ENCODE measurements at regions not wholly inside any gene's neighbourhood (a gene's known extent, or its start where the extent isn't known, plus 50 kb on each side); places are given as distances from the start of the nearest gene placed in this dataset.

GRCh38 chr4:14309431-14309830 is 681.9 kb upstream of the BOD1L1 start:
- ATAC-seq (replicated peaks; ENCODE audit: extremely low read depth, poor library complexity, severe bottlenecking) (no peak), DNase-seq (ENCODE audit: low spot score in 2 of 2) (no peak)
- no peaks in the 10 kb centered on the region for H3K4me1 Mint-ChIP-seq

GRCh38 chr4:14313757-14314156 is 686.2 kb upstream of the BOD1L1 start:
- H3K27ac Mint-ChIP-seq (ENCODE audit: low read depth): no peak overlapping the region
- DNase-seq (ENCODE audit: low spot score in 2 of 2) (no peak), ATAC-seq (replicated peaks; ENCODE audit: extremely low read depth, poor library complexity, severe bottlenecking) (no peak)
- H3K9me3 Mint-ChIP-seq: peaks cover 18% of the 10 kb centered on the region
- no peaks in the 10 kb centered on the region for H3K4me1 Mint-ChIP-seq
- H3K4me3 Mint-ChIP-seq: no peak overlapping the region
- H3K27me3 Mint-ChIP-seq: no peaks in the 10 kb centered on the region
- no peaks in the 10 kb centered on the region for H3K36me3 Mint-ChIP-seq (ENCODE audit: insufficient read depth)

More at GRCh38 chr4:14309431-14309830, 681.9 kb upstream of the BOD1L1 start:
- peaks cover 11% of the 10 kb centered on the region for H3K9me3 Mint-ChIP-seq
- H3K4me3 Mint-ChIP-seq: no peak overlapping the region
- H3K36me3 Mint-ChIP-seq (ENCODE audit: insufficient read depth): no peaks in the 10 kb centered on the region
- no peaks in the 10 kb centered on the region for H3K27me3 Mint-ChIP-seq
- H3K27ac Mint-ChIP-seq (ENCODE audit: low read depth): no peak overlapping the region

- Mint-ChIP-seq H3K4me3 (no peak overlapping the region), H3K36me3 (ENCODE audit: insufficient read depth) (no peaks in the 10 kb centered on the region), H3K27me3 (no peaks in the 10 kb centered on the region), H3K27ac (ENCODE audit: low read depth) (no peak overlapping the region), H3K4me1 (no peaks in the 10 kb centered on the region), H3K9me3 (peaks cover 18% of the 10 kb centered on the region)
- ATAC-seq (replicated peaks; ENCODE audit: extremely low read depth, poor library complexity, severe bottlenecking) (no peak), DNase-seq (ENCODE audit: low spot score in 2 of 2) (no peak)
These were observed 687.2 kb upstream of the CPEB2 start for GRCh38 chr4:14315129-14315528.

- H3K36me3 Mint-ChIP-seq (ENCODE audit: insufficient read depth): no peaks in the 10 kb centered on the region
- H3K4me3 Mint-ChIP-seq: no peak overlapping the region
- DNase-seq (ENCODE audit: low spot score in 2 of 2) (no peak), ATAC-seq (replicated peaks; ENCODE audit: extremely low read depth, poor library complexity, severe bottlenecking) (no peak)
- no peaks in the 10 kb centered on the region for H3K27me3 Mint-ChIP-seq
- no peaks in the 10 kb centered on the region for H3K4me1 Mint-ChIP-seq
- peaks cover 12% of the 10 kb centered on the region for H3K9me3 Mint-ChIP-seq
- H3K27ac Mint-ChIP-seq (ENCODE audit: low read depth): no peak overlapping the region
These were observed 684.9 kb upstream of the CPEB2 start for GRCh38 chr4:14317351-14317750.

- Mint-ChIP-seq H3K36me3 (ENCODE audit: insufficient read depth) (no peaks in the 10 kb centered on the region), H3K27me3 (no peaks in the 10 kb centered on the region), H3K4me1 (no peaks in the 10 kb centered on the region), H3K4me3 (no peak overlapping the region), H3K27ac (ENCODE audit: low read depth) (no peak overlapping the region), H3K9me3 (peaks cover 7% of the 10 kb centered on the region)
- DNase-seq (ENCODE audit: low spot score in 2 of 2) (no peak), ATAC-seq (replicated peaks; ENCODE audit: extremely low read depth, poor library complexity, severe bottlenecking) (no peak)
These were observed 683.6 kb upstream of the CPEB2 start for GRCh38 chr4:14318671-14319070.

- DNase-seq (ENCODE audit: low spot score in 2 of 2): no peak
- no peak for ATAC-seq (replicated peaks; ENCODE audit: extremely low read depth, poor library complexity, severe bottlenecking)
- Mint-ChIP-seq H3K9me3 (peaks cover 17% of the 10 kb centered on the region), H3K4me3 (no peak overlapping the region), H3K4me1 (no peaks in the 10 kb centered on the region), H3K27ac (ENCODE audit: low read depth) (no peak overlapping the region), H3K36me3 (ENCODE audit: insufficient read depth) (no peaks in the 10 kb centered on the region), H3K27me3 (no peaks in the 10 kb centered on the region)
These were observed 680.6 kb upstream of the CPEB2 start for GRCh38 chr4:14321723-14322122.

GRCh38 chr4:14323191-14323590 is 679.1 kb upstream of the CPEB2 start:
- no peak for DNase-seq (ENCODE audit: low spot score in 2 of 2)

GRCh38 chr4:14329228-14329627 is 673.1 kb upstream of the CPEB2 start:
- no peaks in the 10 kb centered on the region for H3K4me1 Mint-ChIP-seq
- H3K27me3 Mint-ChIP-seq: no peaks in the 10 kb centered on the region
- peaks cover 11% of the 10 kb centered on the region for H3K9me3 Mint-ChIP-seq
- no peak for ATAC-seq (replicated peaks; ENCODE audit: extremely low read depth, poor library complexity, severe bottlenecking)
- no peak for DNase-seq (ENCODE audit: low spot score in 2 of 2)
- no peak overlapping the region for H3K27ac Mint-ChIP-seq (ENCODE audit: low read depth)
- H3K4me3 Mint-ChIP-seq: no peak overlapping the region
- H3K36me3 Mint-ChIP-seq (ENCODE audit: insufficient read depth): no peaks in the 10 kb centered on the region

More at GRCh38 chr4:14323191-14323590, 679.1 kb upstream of the CPEB2 start:
- no peak overlapping the region for H3K4me3 Mint-ChIP-seq
- ATAC-seq (replicated peaks; ENCODE audit: extremely low read depth, poor library complexity, severe bottlenecking): no peak
- no peaks in the 10 kb centered on the region for H3K36me3 Mint-ChIP-seq (ENCODE audit: insufficient read depth)
- peaks cover 11% of the 10 kb centered on the region for H3K9me3 Mint-ChIP-seq
- H3K4me1 Mint-ChIP-seq: no peaks in the 10 kb centered on the region
- no peaks in the 10 kb centered on the region for H3K27me3 Mint-ChIP-seq
- H3K27ac Mint-ChIP-seq (ENCODE audit: low read depth): no peak overlapping the region

GRCh38 chr4:14333616-14334015 is 668.7 kb upstream of the CPEB2 start:
- H3K9me3 Mint-ChIP-seq: no peaks in the 10 kb centered on the region
- H3K4me3 Mint-ChIP-seq: no peak overlapping the region

GRCh38 chr4:14334166-14334565 is 668.1 kb upstream of the CPEB2 start:
- no peak for DNase-seq (ENCODE audit: low spot score in 2 of 2)
- no peaks in the 10 kb centered on the region for H3K9me3 Mint-ChIP-seq
- no peak for ATAC-seq (replicated peaks; ENCODE audit: extremely low read depth, poor library complexity, severe bottlenecking)
- H3K27me3 Mint-ChIP-seq: no peaks in the 10 kb centered on the region
- H3K36me3 Mint-ChIP-seq (ENCODE audit: insufficient read depth): no peaks in the 10 kb centered on the region
- no peaks in the 10 kb centered on the region for H3K4me1 Mint-ChIP-seq
- no peak overlapping the region for H3K27ac Mint-ChIP-seq (ENCODE audit: low read depth)
- no peak overlapping the region for H3K4me3 Mint-ChIP-seq

More at GRCh38 chr4:14333616-14334015, 668.7 kb upstream of the CPEB2 start:
- Mint-ChIP-seq H3K4me1 (no peaks in the 10 kb centered on the region), H3K27ac (ENCODE audit: low read depth) (no peak overlapping the region), H3K27me3 (no peaks in the 10 kb centered on the region), H3K36me3 (ENCODE audit: insufficient read depth) (no peaks in the 10 kb centered on the region)
- ATAC-seq (replicated peaks; ENCODE audit: extremely low read depth, poor library complexity, severe bottlenecking) (no peak), DNase-seq (ENCODE audit: low spot score in 2 of 2) (no peak)

- DNase-seq (ENCODE audit: low spot score in 2 of 2): no peak
- no peak overlapping the region for H3K4me3 Mint-ChIP-seq
- H3K9me3 Mint-ChIP-seq: no peaks in the 10 kb centered on the region
- no peaks in the 10 kb centered on the region for H3K36me3 Mint-ChIP-seq (ENCODE audit: insufficient read depth)
- ATAC-seq (replicated peaks; ENCODE audit: extremely low read depth, poor library complexity, severe bottlenecking): no peak
- H3K27me3 Mint-ChIP-seq: no peaks in the 10 kb centered on the region
- no peak overlapping the region for H3K27ac Mint-ChIP-seq (ENCODE audit: low read depth)
- no peaks in the 10 kb centered on the region for H3K4me1 Mint-ChIP-seq
These were observed 666.4 kb upstream of the CPEB2 start for GRCh38 chr4:14335872-14336271.

GRCh38 chr4:14336656-14337055 is 665.6 kb upstream of the CPEB2 start:
- no peaks in the 10 kb centered on the region for H3K27me3 Mint-ChIP-seq
- DNase-seq (ENCODE audit: low spot score in 2 of 2) (no peak), ATAC-seq (replicated peaks; ENCODE audit: extremely low read depth, poor library complexity, severe bottlenecking) (no peak)
- no peak overlapping the region for H3K27ac Mint-ChIP-seq (ENCODE audit: low read depth)
- H3K4me1 Mint-ChIP-seq: no peaks in the 10 kb centered on the region
- no peak overlapping the region for H3K4me3 Mint-ChIP-seq
- no peaks in the 10 kb centered on the region for H3K9me3 Mint-ChIP-seq
- H3K36me3 Mint-ChIP-seq (ENCODE audit: insufficient read depth): no peaks in the 10 kb centered on the region

GRCh38 chr4:14337892-14338584 is 664.2 kb upstream of the CPEB2 start:
- no peaks in the 10 kb centered on the region for H3K4me1 Mint-ChIP-seq
- H3K27me3 Mint-ChIP-seq: no peaks in the 10 kb centered on the region
- H3K4me3 Mint-ChIP-seq: no peak overlapping the region
- no peak for DNase-seq (ENCODE audit: low spot score in 2 of 2)
- no peak overlapping the region for H3K27ac Mint-ChIP-seq (ENCODE audit: low read depth)
- no peaks in the 10 kb centered on the region for H3K9me3 Mint-ChIP-seq
- ATAC-seq (replicated peaks; ENCODE audit: extremely low read depth, poor library complexity, severe bottlenecking): no peak
- H3K36me3 Mint-ChIP-seq (ENCODE audit: insufficient read depth): no peaks in the 10 kb centered on the region

Measured in central memory CD8-positive, alpha-beta T cell (primary cell).